WTC11 (cell line): ENCODE measurements at regions not wholly inside any gene's neighbourhood (a gene's known extent, or its start where the extent isn't known, plus 50 kb on each side); places are given as distances from the start of the nearest gene placed in this dataset.
"Not testable (repeated sequence)": the region's sequence is repeated elsewhere in the genome, so short reads cannot be mapped to it uniquely, and the experiment has no call there.

Experiments
- ATAC-seq: fragments of 200-7000 bp; cut with Tn5 transposase; 2 replicates; pipeline ENCODE4 v1.10.0; 2021; ENCODE audit warnings: mild to moderate bottlenecking, moderate library complexity
- CTCF ChIA-PET: fragments of 300-600 bp; sonication (Branson Sonifier 250); formaldehyde crosslinking; loops from one replicate; lab custom pipeline; 2021; ENCODE audit warnings: antibody characterized with exemption; lab: Charles Lee
- POLR2A ChIA-PET: fragments of 350-600 bp; sonication (Branson Sonifier 250); formaldehyde crosslinking; loops from one replicate; lab custom pipeline; 2021; ENCODE audit warnings: antibody characterized with exemption; lab: Charles Lee
- DNase-seq: peaks from one replicate; pipeline ENCODE4 v3.0.0; 2021; ENCODE audit warnings: low spot score
- H3K27ac Mint-ChIP-seq: 2 replicates; pipeline ENCODE4 v1.8.0; 2021; ENCODE audit warnings: mixed read lengths
- H3K27me3 Mint-ChIP-seq: 2 replicates; pipeline ENCODE4 v1.8.0; 2021; ENCODE audit warnings: low read depth, mild to moderate bottlenecking, moderate library complexity, mixed read lengths
- H3K36me3 Mint-ChIP-seq: 2 replicates; pipeline ENCODE4 v1.8.0; 2021; ENCODE audit warnings: mixed read lengths
- H3K4me1 Mint-ChIP-seq: 2 replicates; pipeline ENCODE4 v1.8.0; 2022; ENCODE audit warnings: mixed read lengths
- H3K4me3 Mint-ChIP-seq: 2 replicates; pipeline ENCODE4 v1.8.0; 2021; ENCODE audit warnings: mild to moderate bottlenecking, moderate library complexity, mixed read lengths
- H3K9me3 Mint-ChIP-seq: 2 replicates; pipeline ENCODE4 v1.8.0; 2021; ENCODE audit warnings: mixed read lengths
- AFF4 ChIP-seq: sonication (generic); formaldehyde crosslinking; IDR thresholded peaks from 2 replicates; pipeline ENCODE4 v1.8.1; 2023; ENCODE audit warnings: mild to moderate bottlenecking, missing genetic modification reagents, borderline replicate concordance
- ATF3 ChIP-seq: sonication (generic); formaldehyde crosslinking; conservative IDR thresholded peaks from 2 replicates; pipeline ENCODE4 v1.8.1; 2022; ENCODE audit warnings: mild to moderate bottlenecking, missing genetic modification reagents
- CREM ChIP-seq: sonication (generic); formaldehyde crosslinking; IDR thresholded peaks from 2 replicates; pipeline ENCODE4 v1.8.1; 2022; ENCODE audit warnings: mild to moderate bottlenecking, missing genetic modification reagents, moderate library complexity
- ESRRA ChIP-seq: sonication (generic); formaldehyde crosslinking; IDR thresholded peaks from 2 replicates; pipeline ENCODE4 v1.8.1; 2022; ENCODE audit warnings: mild to moderate bottlenecking, missing genetic modification reagents, borderline replicate concordance
- FOXP1 ChIP-seq: sonication (generic); formaldehyde crosslinking; IDR thresholded peaks from 2 replicates; pipeline ENCODE4 v1.8.0; 2022; ENCODE audit warnings: missing genetic modification reagents, mild to moderate bottlenecking, moderate library complexity, borderline replicate concordance
- NFATC4 ChIP-seq: fragments of 250-450 bp; sonication (Bioruptor Pico); IDR thresholded peaks from 2 replicates; pipeline ENCODE4 v1.9.0; 2021; ENCODE audit warnings: mild to moderate bottlenecking
- TEAD4 ChIP-seq: sonication (generic); formaldehyde crosslinking; IDR thresholded peaks from 2 replicates; pipeline ENCODE4 v1.8.0; 2022; ENCODE audit warnings: mild to moderate bottlenecking, missing genetic modification reagents
- ZBTB21 ChIP-seq: sonication (generic); formaldehyde crosslinking; IDR thresholded peaks from 2 replicates; pipeline ENCODE4 v1.8.1; 2023; ENCODE audit warnings: mild to moderate bottlenecking, missing genetic modification reagents, borderline replicate concordance
- ZBTB43 ChIP-seq: sonication (generic); formaldehyde crosslinking; IDR thresholded peaks from 2 replicates; pipeline ENCODE4 v1.8.1; 2023; ENCODE audit warnings: mild to moderate bottlenecking, missing genetic modification reagents
- ZNF232 ChIP-seq: sonication (generic); formaldehyde crosslinking; IDR thresholded peaks from 2 replicates; pipeline ENCODE4 v1.8.0; 2022; ENCODE audit warnings: mild to moderate bottlenecking, missing genetic modification reagents
- ZNF317 ChIP-seq: sonication (generic); formaldehyde crosslinking; IDR thresholded peaks from 2 replicates; pipeline ENCODE4 v1.8.1; 2023; ENCODE audit warnings: low read depth, mild to moderate bottlenecking, moderate library complexity, missing genetic modification reagents, borderline replicate concordance
- ZNF396 ChIP-seq: fragments of 250-450 bp; sonication (Bioruptor Pico); IDR thresholded peaks from 2 replicates; pipeline ENCODE4 v1.8.0; 2021; ENCODE audit warnings: mild to moderate bottlenecking, moderate library complexity, borderline replicate concordance
- ZNF423 ChIP-seq: fragments of 250-450 bp; sonication (Bioruptor Pico); IDR thresholded peaks from 2 replicates; pipeline ENCODE4 v2.1.2; 2022; ENCODE audit warnings: mild to moderate bottlenecking, moderate library complexity
- TF ChIP-seq, protein P1 (sequence below): sonication (generic); formaldehyde crosslinking; IDR thresholded peaks from 2 replicates; pipeline ENCODE4 v1.8.0; 2023; ENCODE audit warnings: missing genetic modification reagents, mild to moderate bottlenecking, borderline replicate concordance
- TF ChIP-seq, protein P2 (sequence below): sonication (generic); formaldehyde crosslinking; IDR thresholded peaks from 2 replicates; pipeline ENCODE4 v1.8.1; 2022; ENCODE audit warnings: missing genetic modification reagents, borderline replicate concordance

- no peak overlapping the region for H3K27ac Mint-ChIP-seq
- H3K4me3 Mint-ChIP-seq = no peak overlapping the region
- ATAC-seq (no peak), DNase-seq (no peak)
- POLR2A ChIA-PET = no interaction called here
- no peaks in the 10 kb centered on the region for H3K36me3 Mint-ChIP-seq
- TF ChIP-seq TEAD4 (no peak), NFATC4 (CRISPR knock-in tag) (no peak), ATF3 (no peak), ZNF396 (CRISPR knock-in tag) (no peak), ZBTB21 (CRISPR knock-in tag) (no peak), ZNF317 (no peak), ZNF232 (CRISPR knock-in tag) (no peak), CREM (no peak), AFF4 (CRISPR knock-in tag) (no peak), ESRRA (CRISPR knock-in tag) (no peak), ZBTB43 (CRISPR knock-in tag) (no peak), ZNF423 (CRISPR knock-in tag) (no peak), FOXP1 (CRISPR knock-in tag) (no peak)
- TF ChIP-seq, protein P1, sequence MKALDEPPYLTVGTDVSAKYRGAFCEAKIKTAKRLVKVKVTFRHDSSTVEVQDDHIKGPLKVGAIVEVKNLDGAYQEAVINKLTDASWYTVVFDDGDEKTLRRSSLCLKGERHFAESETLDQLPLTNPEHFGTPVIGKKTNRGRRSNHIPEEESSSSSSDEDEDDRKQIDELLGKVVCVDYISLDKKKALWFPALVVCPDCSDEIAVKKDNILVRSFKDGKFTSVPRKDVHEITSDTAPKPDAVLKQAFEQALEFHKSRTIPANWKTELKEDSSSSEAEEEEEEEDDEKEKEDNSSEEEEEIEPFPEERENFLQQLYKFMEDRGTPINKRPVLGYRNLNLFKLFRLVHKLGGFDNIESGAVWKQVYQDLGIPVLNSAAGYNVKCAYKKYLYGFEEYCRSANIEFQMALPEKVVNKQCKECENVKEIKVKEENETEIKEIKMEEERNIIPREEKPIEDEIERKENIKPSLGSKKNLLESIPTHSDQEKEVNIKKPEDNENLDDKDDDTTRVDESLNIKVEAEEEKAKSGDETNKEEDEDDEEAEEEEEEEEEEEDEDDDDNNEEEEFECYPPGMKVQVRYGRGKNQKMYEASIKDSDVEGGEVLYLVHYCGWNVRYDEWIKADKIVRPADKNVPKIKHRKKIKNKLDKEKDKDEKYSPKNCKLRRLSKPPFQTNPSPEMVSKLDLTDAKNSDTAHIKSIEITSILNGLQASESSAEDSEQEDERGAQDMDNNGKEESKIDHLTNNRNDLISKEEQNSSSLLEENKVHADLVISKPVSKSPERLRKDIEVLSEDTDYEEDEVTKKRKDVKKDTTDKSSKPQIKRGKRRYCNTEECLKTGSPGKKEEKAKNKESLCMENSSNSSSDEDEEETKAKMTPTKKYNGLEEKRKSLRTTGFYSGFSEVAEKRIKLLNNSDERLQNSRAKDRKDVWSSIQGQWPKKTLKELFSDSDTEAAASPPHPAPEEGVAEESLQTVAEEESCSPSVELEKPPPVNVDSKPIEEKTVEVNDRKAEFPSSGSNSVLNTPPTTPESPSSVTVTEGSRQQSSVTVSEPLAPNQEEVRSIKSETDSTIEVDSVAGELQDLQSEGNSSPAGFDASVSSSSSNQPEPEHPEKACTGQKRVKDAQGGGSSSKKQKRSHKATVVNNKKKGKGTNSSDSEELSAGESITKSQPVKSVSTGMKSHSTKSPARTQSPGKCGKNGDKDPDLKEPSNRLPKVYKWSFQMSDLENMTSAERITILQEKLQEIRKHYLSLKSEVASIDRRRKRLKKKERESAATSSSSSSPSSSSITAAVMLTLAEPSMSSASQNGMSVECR (CRISPR knock-in tag) = no peak
- TF ChIP-seq, protein P2, sequence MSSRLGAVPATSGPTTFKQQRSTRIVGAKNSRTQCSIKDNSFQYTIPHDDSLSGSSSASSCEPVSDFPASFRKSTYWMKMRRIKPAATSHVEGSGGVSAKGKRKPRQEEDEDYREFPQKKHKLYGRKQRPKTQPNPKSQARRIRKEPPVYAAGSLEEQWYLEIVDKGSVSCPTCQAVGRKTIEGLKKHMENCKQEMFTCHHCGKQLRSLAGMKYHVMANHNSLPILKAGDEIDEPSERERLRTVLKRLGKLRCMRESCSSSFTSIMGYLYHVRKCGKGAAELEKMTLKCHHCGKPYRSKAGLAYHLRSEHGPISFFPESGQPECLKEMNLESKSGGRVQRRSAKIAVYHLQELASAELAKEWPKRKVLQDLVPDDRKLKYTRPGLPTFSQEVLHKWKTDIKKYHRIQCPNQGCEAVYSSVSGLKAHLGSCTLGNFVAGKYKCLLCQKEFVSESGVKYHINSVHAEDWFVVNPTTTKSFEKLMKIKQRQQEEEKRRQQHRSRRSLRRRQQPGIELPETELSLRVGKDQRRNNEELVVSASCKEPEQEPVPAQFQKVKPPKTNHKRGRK (CRISPR knock-in tag) = no peak
- H3K9me3 Mint-ChIP-seq = no peaks in the 10 kb centered on the region
- CTCF ChIA-PET = no interaction called here
- H3K27me3 Mint-ChIP-seq = no peaks in the 10 kb centered on the region
- H3K4me1 Mint-ChIP-seq = no peaks in the 10 kb centered on the region
Observed at GRCh38 chrY:7288611-7289010, 377.1 kb upstream of the AMELY start.

DNA sequence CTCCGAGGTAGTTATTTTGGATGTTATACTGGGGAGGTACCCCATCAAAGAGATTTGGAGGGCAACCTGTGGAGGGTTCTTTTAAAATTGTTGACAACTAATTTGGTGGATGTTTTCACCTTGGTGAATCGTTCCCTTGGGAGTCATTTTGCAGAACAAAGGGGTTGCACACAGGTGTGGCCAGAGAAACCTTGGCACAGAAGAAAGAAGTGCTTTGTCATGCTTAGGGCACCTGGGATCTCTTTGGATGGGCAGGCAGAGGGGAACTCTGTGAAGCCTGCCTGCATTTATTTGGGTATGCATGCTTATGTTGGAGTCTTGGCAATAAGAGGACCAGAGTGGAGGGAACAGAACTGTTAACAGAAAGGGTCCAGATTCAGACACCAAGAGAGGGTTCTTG lies 376.4 kb upstream of the AMELY start:
- H3K4me3 Mint-ChIP-seq, H3K4me1 Mint-ChIP-seq, H3K27ac Mint-ChIP-seq, CTCF ChIA-PET, H3K9me3 Mint-ChIP-seq, H3K36me3 Mint-ChIP-seq, ATAC-seq, POLR2A ChIA-PET, DNase-seq, H3K27me3 Mint-ChIP-seq: not testable (repeated sequence)
